Kidney epithelial cell (primary cell): ENCODE measurements at regions not wholly inside any gene's neighbourhood (a gene's known extent, or its start where the extent isn't known, plus 50 kb on each side); places are given as distances from the start of the nearest gene placed in this dataset.
"Not testable (repeated sequence)": the region's sequence is repeated elsewhere in the genome, so short reads cannot be mapped to it uniquely, and the experiment has no call there.

Source experiments
- DNase-seq: peaks from one replicate; pipeline ENCODE4 v3.0.0-alpha.2; 2010; ENCODE audit warnings: low read depth
- H3K27me3 ChIP-seq: 2 replicates; pipeline ENCODE4 v1.6.0; 2011; ENCODE audit warnings: low read length; ENCODE audit not compliant: control insufficient read depth, insufficient read depth
- H3K36me3 ChIP-seq: 2 replicates; pipeline ENCODE4 v1.5.1; 2011; ENCODE audit warnings: low read length; ENCODE audit not compliant: control insufficient read depth, insufficient read depth
- H3K4me3 ChIP-seq: 2 replicates; pipeline ENCODE4 v1.5.1; 2011; ENCODE audit warnings: low read depth, mild to moderate bottlenecking, control low read depth, low read length
- CTCF ChIP-seq: IDR thresholded peaks from 2 replicates; pipeline ENCODE4 v1.5.1; 2011; ENCODE audit warnings: mild to moderate bottlenecking, moderate library complexity, low read length, control low read depth, inconsistent platforms; ENCODE audit not compliant: insufficient read depth, poor library complexity, severe bottlenecking

- no peak for DNase-seq
- Histone ChIP-seq H3K27me3 (no peaks in the 10 kb centered on the region), H3K36me3 (no peaks in the 10 kb centered on the region), H3K4me3 (no peak overlapping the region)
- no peak for TF ChIP-seq CTCF
These were observed 121.3 kb upstream of the PNPLA4 start for GRCh38 chrX:8048466-8048865.

- Histone ChIP-seq H3K27me3 (no peaks in the 10 kb centered on the region), H3K36me3 (no peaks in the 10 kb centered on the region), H3K4me3 (no peak overlapping the region)
- no peak for TF ChIP-seq CTCF
- DNase-seq = no peak
These were observed 117.7 kb upstream of the PNPLA4 start for GRCh38 chrX:8044947-8045346.

- H3K4me3 ChIP-seq = no peak overlapping the region
- TF ChIP-seq CTCF = no peak
- no peaks in the 10 kb centered on the region for H3K27me3 ChIP-seq
- no peaks in the 10 kb centered on the region for H3K36me3 ChIP-seq
- DNase-seq = no peak
These were observed 116.3 kb upstream of the PNPLA4 start for GRCh38 chrX:8043546-8043945.

GRCh38 chrX:8043121-8043520 is 115.9 kb upstream of the PNPLA4 start:
- H3K27me3 ChIP-seq = no peaks in the 10 kb centered on the region
- no peaks in the 10 kb centered on the region for H3K36me3 ChIP-seq
- no peak for TF ChIP-seq CTCF
- no peak overlapping the region for H3K4me3 ChIP-seq
- no peak for DNase-seq

- TF ChIP-seq CTCF = peak; percentile 25
- no peaks in the 10 kb centered on the region for H3K27me3 ChIP-seq
- DNase-seq = no peak
- no peak overlapping the region for H3K4me3 ChIP-seq
- H3K36me3 ChIP-seq = no peaks in the 10 kb centered on the region
These were observed 115.1 kb upstream of the PNPLA4 start for GRCh38 chrX:8042304-8042703.

GRCh38 chrX:8039711-8040110 is 112.5 kb upstream of the PNPLA4 start:
- not testable (repeated sequence) for H3K27me3 ChIP-seq, H3K36me3 ChIP-seq, H3K4me3 ChIP-seq, DNase-seq
